Stimulated activated effector memory CD8-positive, alpha-beta T cell treated with anti-CD3 and anti-CD28 coated beads, Interleukin-12 subunit alpha, Interleukin-12 subunit beta, amount 100 ng/mL, for 72 hours (primary cell): ENCODE measurements at regions not wholly inside any gene's neighbourhood (a gene's known extent, or its start where the extent isn't known, plus 50 kb on each side); places are given as distances from the start of the nearest gene placed in this dataset.
"Not testable (repeated sequence)": the region's sequence is repeated elsewhere in the genome, so short reads cannot be mapped to it uniquely, and the experiment has no call there.

Source experiments
- ATAC-seq: fragments of 150-1000 bp; cut with Tn5 transposase; 2 replicates; pipeline ENCODE4 v1.10.0; 2021
- DNase-seq, 2 donors: peaks; one replicate each; pipeline ENCODE4 v3.0.0; 2021 to 2022; ENCODE audit warnings: low spot score in 2 of 2
- H3K27ac Mint-ChIP-seq: one replicate; pipeline ENCODE4 v1.8.0; 2022; ENCODE audit warnings: mild to moderate bottlenecking, mixed read lengths
- H3K36me3 Mint-ChIP-seq: one replicate; pipeline ENCODE4 v1.8.0; 2022; ENCODE audit warnings: mild to moderate bottlenecking, mixed read lengths
- H3K4me1 Mint-ChIP-seq: one replicate; pipeline ENCODE4 v1.8.0; 2022; ENCODE audit warnings: mixed read lengths
- H3K4me3 Mint-ChIP-seq: one replicate; pipeline ENCODE4 v1.8.0; 2022; ENCODE audit warnings: mild to moderate bottlenecking, mixed read lengths
- H3K9me3 Mint-ChIP-seq: one replicate; pipeline ENCODE4 v1.8.0; 2022; ENCODE audit warnings: mixed read lengths

DNA sequence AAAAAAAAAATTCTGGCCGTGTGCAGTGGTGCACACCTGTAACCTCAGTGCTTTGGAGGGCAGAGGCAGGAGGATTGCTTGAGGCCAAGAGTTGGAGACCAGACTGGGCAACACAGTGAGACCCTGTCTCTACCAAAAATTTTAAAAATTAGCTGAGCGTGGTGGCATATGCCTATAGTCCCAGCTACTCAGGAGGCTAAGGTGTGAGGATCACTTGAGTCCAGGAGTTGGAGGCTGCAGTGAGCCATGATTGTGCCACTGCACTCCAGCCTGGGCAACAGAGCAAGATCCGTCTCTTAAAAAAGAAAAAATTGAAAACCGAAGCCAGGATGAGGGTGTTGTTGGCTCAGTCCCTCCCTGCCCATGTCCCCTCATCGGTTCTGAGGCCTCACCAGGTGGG is 55.9 kb upstream of the PAX7 start:
- DNase-seq = no peak
- H3K9me3 Mint-ChIP-seq = no peaks in the 10 kb centered on the region
- no peaks in the 10 kb centered on the region for H3K36me3 Mint-ChIP-seq
- H3K4me1 Mint-ChIP-seq = no peaks in the 10 kb centered on the region
- no peak overlapping the region for H3K27ac Mint-ChIP-seq
- no peak for ATAC-seq
- H3K4me3 Mint-ChIP-seq = no peak overlapping the region

DNA sequence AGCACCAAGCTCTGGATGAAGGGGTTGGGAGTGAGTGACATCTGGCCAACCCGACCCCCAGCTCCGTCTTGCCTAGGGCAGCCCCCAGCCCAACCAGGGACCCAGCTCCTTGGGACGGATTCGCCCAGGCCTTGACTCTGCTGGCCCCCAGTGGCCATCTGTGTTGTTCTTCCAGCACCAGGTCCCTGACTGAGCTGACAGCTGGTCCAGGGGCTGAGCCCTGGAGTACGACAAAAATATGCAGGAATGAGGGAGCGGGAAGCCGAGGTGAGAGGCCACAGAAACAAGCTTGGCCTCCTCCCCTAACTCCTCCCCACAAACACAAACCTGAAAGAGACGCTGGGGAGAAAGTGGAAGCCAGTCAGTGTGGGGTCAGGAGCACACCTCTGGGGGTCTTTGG is 55.0 kb upstream of the PAX7 start:
- no peaks in the 10 kb centered on the region for H3K9me3 Mint-ChIP-seq
- H3K4me3 Mint-ChIP-seq = no peak overlapping the region
- no peaks in the 10 kb centered on the region for H3K4me1 Mint-ChIP-seq
- ATAC-seq (peak; percentile 4), DNase-seq (peak in 1 of 2 donors; percentile 61)
- no peaks in the 10 kb centered on the region for H3K36me3 Mint-ChIP-seq
- no peak overlapping the region for H3K27ac Mint-ChIP-seq

GRCh38 chr1:18578271-18578670 is 52.4 kb upstream of the PAX7 start:
- Mint-ChIP-seq H3K4me1 (no peaks in the 10 kb centered on the region), H3K27ac (no peak overlapping the region), H3K9me3 (no peaks in the 10 kb centered on the region), H3K4me3 (no peak overlapping the region), H3K36me3 (no peaks in the 10 kb centered on the region)
- ATAC-seq (no peak), DNase-seq (no peak)

GRCh38 chr1:18579267-18579666 is 51.4 kb upstream of the PAX7 start:
- H3K4me3 Mint-ChIP-seq, H3K4me1 Mint-ChIP-seq, H3K36me3 Mint-ChIP-seq, DNase-seq, ATAC-seq, H3K27ac Mint-ChIP-seq, H3K9me3 Mint-ChIP-seq: not testable (repeated sequence)

- H3K4me3 Mint-ChIP-seq = no peak overlapping the region
- no peaks in the 10 kb centered on the region for H3K9me3 Mint-ChIP-seq
- no peak for ATAC-seq
- H3K36me3 Mint-ChIP-seq = no peaks in the 10 kb centered on the region
- no peaks in the 10 kb centered on the region for H3K4me1 Mint-ChIP-seq
- no peak for DNase-seq
- H3K27ac Mint-ChIP-seq = no peak overlapping the region
Observed at GRCh38 chr1:18580047-18580446, 50.6 kb upstream of the PAX7 start.

GRCh38 chr1:18580691-18581419 is 49.8 kb upstream of the PAX7 start:
- Mint-ChIP-seq H3K9me3 (no peaks in the 10 kb centered on the region), H3K27ac (no peak overlapping the region), H3K36me3 (no peaks in the 10 kb centered on the region), H3K4me3 (no peak overlapping the region), H3K4me1 (no peaks in the 10 kb centered on the region)
- DNase-seq (no peak), ATAC-seq (no peak)
